ENCODE measurements at regions not wholly inside any gene's neighbourhood (a gene's known extent, or its start where the extent isn't known, plus 50 kb on each side); places are given as distances from the start of the nearest gene placed in this dataset.

- no peak for TF ChIP-seq POLR2AphosphoS5 (IDR thresholded peaks at IDR 0.05; ENCODE audit: low read depth, low read length)
- TF ChIP-seq, protein P1, sequence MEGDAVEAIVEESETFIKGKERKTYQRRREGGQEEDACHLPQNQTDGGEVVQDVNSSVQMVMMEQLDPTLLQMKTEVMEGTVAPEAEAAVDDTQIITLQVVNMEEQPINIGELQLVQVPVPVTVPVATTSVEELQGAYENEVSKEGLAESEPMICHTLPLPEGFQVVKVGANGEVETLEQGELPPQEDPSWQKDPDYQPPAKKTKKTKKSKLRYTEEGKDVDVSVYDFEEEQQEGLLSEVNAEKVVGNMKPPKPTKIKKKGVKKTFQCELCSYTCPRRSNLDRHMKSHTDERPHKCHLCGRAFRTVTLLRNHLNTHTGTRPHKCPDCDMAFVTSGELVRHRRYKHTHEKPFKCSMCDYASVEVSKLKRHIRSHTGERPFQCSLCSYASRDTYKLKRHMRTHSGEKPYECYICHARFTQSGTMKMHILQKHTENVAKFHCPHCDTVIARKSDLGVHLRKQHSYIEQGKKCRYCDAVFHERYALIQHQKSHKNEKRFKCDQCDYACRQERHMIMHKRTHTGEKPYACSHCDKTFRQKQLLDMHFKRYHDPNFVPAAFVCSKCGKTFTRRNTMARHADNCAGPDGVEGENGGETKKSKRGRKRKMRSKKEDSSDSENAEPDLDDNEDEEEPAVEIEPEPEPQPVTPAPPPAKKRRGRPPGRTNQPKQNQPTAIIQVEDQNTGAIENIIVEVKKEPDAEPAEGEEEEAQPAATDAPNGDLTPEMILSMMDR (IDR thresholded peaks at IDR 0.05): no peak
- no peak for TF ChIP-seq REST (IDR thresholded peaks at IDR 0.05; ENCODE audit: insufficient read depth in 1 of 2, low read depth in 2 of 2, low read length in 1 of 2)
- TF ChIP-seq SIN3A (IDR thresholded peaks at IDR 0.05; ENCODE audit: borderline replicate concordance, insufficient read depth, low read depth, low read length): no peak
Measured at GRCh38 chr14:65281991-65282895, 130.3 kb upstream of the FUT8 start.

Measured in Panc1 (cell line).